ENCODE measurements at regions not wholly inside any gene's neighbourhood (a gene's known extent, or its start where the extent isn't known, plus 50 kb on each side); places are given as distances from the start of the nearest gene placed in this dataset.

- TF ChIP-seq KLF1 (tag by site-specific recombination; IDR thresholded peaks at IDR 0.05), result no peak
- TF ChIP-seq ZBTB11 (tag by site-specific recombination; conservative IDR thresholded peaks at IDR 0.05; ENCODE audit: low read depth), result no peak
- TF ChIP-seq ZNF2 (tag by site-specific recombination; IDR thresholded peaks at IDR 0.05), result no peak
- no peak for TF ChIP-seq ZNF416 (tag by site-specific recombination; IDR thresholded peaks at IDR 0.05)
- TF ChIP-seq TSHZ1 (tag by site-specific recombination; IDR thresholded peaks at IDR 0.05; ENCODE audit: borderline replicate concordance), result no peak
- no peak for TF ChIP-seq ZNF518A (tag by site-specific recombination; conservative IDR thresholded peaks at IDR 0.05; ENCODE audit: low read depth)
- TF ChIP-seq KLF10 (tag by site-specific recombination; IDR thresholded peaks at IDR 0.05), result no peak
- no peak for TF ChIP-seq ZNF146 (tag by site-specific recombination; IDR thresholded peaks at IDR 0.05)
- TF ChIP-seq SP2 (tag by site-specific recombination; IDR thresholded peaks at IDR 0.05), result no peak
- H3K36me3 ChIP-seq (ENCODE audit: control insufficient read depth in 2 of 2, insufficient read depth in 1 of 2, low read length in 2 of 2), result no peaks in the 10 kb centered on the region
- no peak overlapping the region for H3K4me3 ChIP-seq (ENCODE audit: low read depth, low read length)
- ChIA-PET CTCF (no interaction called here), POLR2A (no interaction called here)
- no peaks in the 10 kb centered on the region for H3K4me1 ChIP-seq (ENCODE audit: control insufficient read depth, insufficient read depth, low read length)
- H3K9me3 ChIP-seq (ENCODE audit: control insufficient read depth, insufficient read depth, low read depth, low read length), result no peaks in the 10 kb centered on the region
- no peak overlapping the region for H3K27ac ChIP-seq (ENCODE audit: extremely low read depth, low read depth, low read length)
Observed at GRCh38 chr2:146853741-146854444, 990.9 kb upstream of the ACVR2A start.

- Histone ChIP-seq H3K4me3 (ENCODE audit: low read depth, low read length) (no peak overlapping the region), H3K27ac (ENCODE audit: extremely low read depth, low read depth, low read length) (no peak overlapping the region), H3K9me3 (ENCODE audit: control insufficient read depth, insufficient read depth, low read depth, low read length) (no peaks in the 10 kb centered on the region), H3K36me3 (ENCODE audit: control insufficient read depth in 2 of 2, insufficient read depth in 1 of 2, low read length in 2 of 2) (no peaks in the 10 kb centered on the region), H3K4me1 (ENCODE audit: control insufficient read depth, insufficient read depth, low read length) (no peaks in the 10 kb centered on the region)
- POLR2A ChIA-PET, result no interaction called here
- CTCF ChIA-PET, result no interaction called here
- TF ChIP-seq ZNF549 (tag by site-specific recombination; IDR thresholded peaks at IDR 0.05) (no peak), ZNF585B (tag by site-specific recombination; IDR thresholded peaks at IDR 0.05) (no peak), ZNF416 (tag by site-specific recombination; IDR thresholded peaks at IDR 0.05) (no peak), KLF10 (tag by site-specific recombination; IDR thresholded peaks at IDR 0.05) (no peak), REPIN1 (tag by site-specific recombination; IDR thresholded peaks at IDR 0.05; ENCODE audit: low read depth) (no peak), ZBTB11 (tag by site-specific recombination; conservative IDR thresholded peaks at IDR 0.05; ENCODE audit: low read depth) (no peak), ZNF629 (tag by site-specific recombination; IDR thresholded peaks at IDR 0.05) (no peak), ZNF768 (tag by site-specific recombination; IDR thresholded peaks at IDR 0.05) (no peak), ZBTB7A (tag by site-specific recombination; IDR thresholded peaks at IDR 0.05; ENCODE audit: low read depth) (no peak), ZNF473 (tag by site-specific recombination; IDR thresholded peaks at IDR 0.05) (no peak), HOXC10 (CRISPR knock-in tag; IDR thresholded peaks at IDR 0.05) (no peak), KLF16 (tag by site-specific recombination; IDR thresholded peaks at IDR 0.05) (no peak), ZNF48 (tag by site-specific recombination; IDR thresholded peaks at IDR 0.05) (no peak)
Observed at GRCh38 chr2:146852661-146853060, 992.2 kb upstream of the ACVR2A start.

All from HEK293 (cell line).